H1 (cell line): ENCODE measurements at regions not wholly inside any gene's neighbourhood (a gene's known extent, or its start where the extent isn't known, plus 50 kb on each side); places are given as distances from the start of the nearest gene placed in this dataset.

Experiments
- EP300 ChIP-seq, 2 experiments: IDR thresholded peaks; 1 replicate in 1 of 2; 2 replicates in 1 of 2; pipeline ENCODE4 v1.6.1; 2011 to 2012; ENCODE audit warnings: low read depth in 2 of 2, low read length in 2 of 2, mild to moderate bottlenecking in 2 of 2, borderline replicate concordance in 1 of 2, inconsistent platforms in 1 of 2, moderate library complexity in 1 of 2
- GTF2F1 ChIP-seq: IDR thresholded peaks from 2 replicates; pipeline ENCODE4 v1.6.1; 2012; ENCODE audit warnings: low read depth, low read length, improper control_type of control experiment, borderline replicate concordance
- KDM4A ChIP-seq: IDR thresholded peaks from one replicate; pipeline ENCODE4 v1.7.1; 2012; ENCODE audit warnings: low read depth, mild to moderate bottlenecking, moderate library complexity, low read length, inconsistent platforms; ENCODE audit not compliant: severe bottlenecking
- SP2 ChIP-seq: IDR thresholded peaks from 2 replicates; pipeline ENCODE4 v1.6.1; 2012; ENCODE audit warnings: mild to moderate bottlenecking, low read length, inconsistent platforms
- TAF1 ChIP-seq: IDR thresholded peaks from 2 replicates; pipeline ENCODE4 v1.6.1; 2011; ENCODE audit warnings: mild to moderate bottlenecking, low read depth, low read length
- ZNF274 ChIP-seq: IDR thresholded peaks from 2 replicates; pipeline ENCODE4 v1.7.0; 2012; ENCODE audit warnings: low read length, borderline replicate concordance; ENCODE audit errors: extremely low read depth

- TF ChIP-seq ZNF274 (no peak), TAF1 (no peak), EP300 (IDR thresholded peaks at IDR 0.05; ENCODE audit: borderline replicate concordance in 1 of 2, low read depth in 2 of 2, low read length in 2 of 2) (no peak), SP2 (no peak), GTF2F1 (no peak), KDM4A (no peak)
Measured at GRCh38 chr18:44290366-44290977, 390.2 kb upstream of the SETBP1 start (continued).
